ENCODE measurements at regions not wholly inside any gene's neighbourhood (a gene's known extent, or its start where the extent isn't known, plus 50 kb on each side); places are given as distances from the start of the nearest gene placed in this dataset.

DNA sequence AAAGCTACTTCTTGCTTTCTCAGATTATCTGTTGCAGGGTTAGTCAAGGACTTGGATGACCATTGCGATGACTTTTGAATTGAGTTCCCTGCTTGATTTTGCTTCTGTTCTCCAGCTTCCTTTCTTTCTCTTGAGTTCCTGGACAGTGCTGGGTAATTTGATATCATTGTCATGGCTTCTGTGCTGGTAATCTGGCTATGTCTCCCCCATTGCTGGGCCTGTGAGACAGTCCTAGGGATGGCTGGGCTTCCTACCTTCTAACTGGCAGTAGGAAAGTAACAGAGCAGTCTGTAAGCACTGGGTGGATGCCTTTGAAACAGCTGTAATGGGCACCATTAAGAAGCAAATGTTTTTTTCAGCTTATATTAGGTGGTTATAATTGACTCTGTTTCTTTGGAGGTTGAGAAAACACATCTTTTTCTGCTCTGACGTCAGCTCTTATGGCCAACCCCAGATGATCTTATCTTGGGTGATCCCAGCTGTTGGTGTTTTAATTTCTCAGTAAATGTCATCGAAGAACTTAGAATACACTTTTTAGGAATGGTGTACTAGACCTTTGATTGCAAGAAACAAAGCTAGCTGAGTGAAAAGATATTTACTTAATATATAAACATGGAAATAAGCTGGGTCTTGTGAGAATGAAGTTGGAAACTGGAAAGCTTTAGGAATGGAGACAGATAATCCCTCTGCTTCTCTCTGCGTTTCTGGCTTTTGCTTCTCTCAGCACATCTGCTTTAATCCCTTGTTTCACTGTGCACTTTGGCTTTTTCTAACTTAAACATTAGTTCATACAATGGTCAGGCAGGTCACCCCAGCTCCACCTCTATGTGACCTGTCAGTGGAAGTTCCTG is 195.0 kb upstream of the MAN1A1 start:
- no peak overlapping the region for H3K4me3 ChIP-seq
- intact Hi-C loops (cut with DNase I, micrococcal nuclease): no loop called here
- TF ChIP-seq, protein P1, sequence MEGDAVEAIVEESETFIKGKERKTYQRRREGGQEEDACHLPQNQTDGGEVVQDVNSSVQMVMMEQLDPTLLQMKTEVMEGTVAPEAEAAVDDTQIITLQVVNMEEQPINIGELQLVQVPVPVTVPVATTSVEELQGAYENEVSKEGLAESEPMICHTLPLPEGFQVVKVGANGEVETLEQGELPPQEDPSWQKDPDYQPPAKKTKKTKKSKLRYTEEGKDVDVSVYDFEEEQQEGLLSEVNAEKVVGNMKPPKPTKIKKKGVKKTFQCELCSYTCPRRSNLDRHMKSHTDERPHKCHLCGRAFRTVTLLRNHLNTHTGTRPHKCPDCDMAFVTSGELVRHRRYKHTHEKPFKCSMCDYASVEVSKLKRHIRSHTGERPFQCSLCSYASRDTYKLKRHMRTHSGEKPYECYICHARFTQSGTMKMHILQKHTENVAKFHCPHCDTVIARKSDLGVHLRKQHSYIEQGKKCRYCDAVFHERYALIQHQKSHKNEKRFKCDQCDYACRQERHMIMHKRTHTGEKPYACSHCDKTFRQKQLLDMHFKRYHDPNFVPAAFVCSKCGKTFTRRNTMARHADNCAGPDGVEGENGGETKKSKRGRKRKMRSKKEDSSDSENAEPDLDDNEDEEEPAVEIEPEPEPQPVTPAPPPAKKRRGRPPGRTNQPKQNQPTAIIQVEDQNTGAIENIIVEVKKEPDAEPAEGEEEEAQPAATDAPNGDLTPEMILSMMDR (IDR thresholded peaks at IDR 0.05): no peak
- ATAC-seq (no peak), DNase-seq (no peak)
- no peaks in the 10 kb centered on the region for H3K36me3 ChIP-seq (ENCODE audit: low read depth)
- no peaks in the 10 kb centered on the region for H3K4me1 ChIP-seq (ENCODE audit: low read depth)
- H3K9me3 ChIP-seq: no peaks in the 10 kb centered on the region

DNA sequence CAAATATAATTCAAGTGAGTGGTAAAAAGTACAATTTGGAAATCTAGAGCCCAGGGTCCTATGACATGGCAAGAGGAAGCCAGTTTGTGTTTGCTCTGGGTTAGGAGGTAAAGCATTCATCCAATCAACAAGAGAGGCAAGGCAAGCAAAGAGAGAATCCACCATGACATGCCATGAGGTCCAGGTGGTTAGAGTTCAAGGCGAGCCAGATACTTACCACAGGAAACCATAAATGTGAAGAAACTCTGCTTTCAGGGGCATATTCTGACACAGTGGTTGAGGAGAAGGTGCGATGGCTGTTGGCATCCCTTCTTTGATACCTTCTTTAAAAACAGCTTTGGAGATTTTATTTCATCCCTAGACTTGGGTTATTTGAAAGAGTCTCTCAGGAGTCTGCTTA is 193.8 kb upstream of the MAN1A1 start:
- H3K4me1 ChIP-seq (ENCODE audit: low read depth): no peaks in the 10 kb centered on the region
- DNase-seq (no peak), ATAC-seq (no peak)
- H3K9me3 ChIP-seq: no peaks in the 10 kb centered on the region
- intact Hi-C loops (cut with DNase I, micrococcal nuclease): no loop called here
- no peak overlapping the region for H3K4me3 ChIP-seq
- TF ChIP-seq, protein P1 (IDR thresholded peaks at IDR 0.05): no peak
- H3K36me3 ChIP-seq (ENCODE audit: low read depth): no peaks in the 10 kb centered on the region

DNA sequence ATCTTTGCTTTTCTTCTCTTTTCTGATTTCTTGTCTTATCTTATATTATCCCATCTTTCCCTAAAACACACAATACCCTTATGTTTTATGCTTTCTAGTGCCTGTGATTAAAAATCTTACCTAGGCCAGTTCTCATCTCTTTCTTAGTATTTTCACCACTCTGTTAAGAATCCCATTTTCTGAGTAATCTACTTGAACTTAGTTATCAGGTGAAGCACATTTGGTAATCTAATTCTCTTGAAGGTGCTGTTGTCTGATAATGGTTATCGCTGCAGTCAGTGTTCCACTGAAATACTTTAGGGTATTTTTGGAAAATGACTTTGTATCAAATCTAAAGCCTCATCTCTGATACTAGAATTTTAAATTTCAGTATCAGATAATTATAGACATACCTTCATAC is 192.5 kb upstream of the MAN1A1 start:
- DNase-seq (no peak), ATAC-seq (no peak)
- TF ChIP-seq, protein P1 (IDR thresholded peaks at IDR 0.05): no peak
- H3K36me3 ChIP-seq (ENCODE audit: low read depth): no peaks in the 10 kb centered on the region
- H3K9me3 ChIP-seq: no peaks in the 10 kb centered on the region
- intact Hi-C loops (cut with DNase I, micrococcal nuclease): no loop called here
- no peak overlapping the region for H3K4me3 ChIP-seq
- H3K4me1 ChIP-seq (ENCODE audit: low read depth): no peaks in the 10 kb centered on the region

DNA sequence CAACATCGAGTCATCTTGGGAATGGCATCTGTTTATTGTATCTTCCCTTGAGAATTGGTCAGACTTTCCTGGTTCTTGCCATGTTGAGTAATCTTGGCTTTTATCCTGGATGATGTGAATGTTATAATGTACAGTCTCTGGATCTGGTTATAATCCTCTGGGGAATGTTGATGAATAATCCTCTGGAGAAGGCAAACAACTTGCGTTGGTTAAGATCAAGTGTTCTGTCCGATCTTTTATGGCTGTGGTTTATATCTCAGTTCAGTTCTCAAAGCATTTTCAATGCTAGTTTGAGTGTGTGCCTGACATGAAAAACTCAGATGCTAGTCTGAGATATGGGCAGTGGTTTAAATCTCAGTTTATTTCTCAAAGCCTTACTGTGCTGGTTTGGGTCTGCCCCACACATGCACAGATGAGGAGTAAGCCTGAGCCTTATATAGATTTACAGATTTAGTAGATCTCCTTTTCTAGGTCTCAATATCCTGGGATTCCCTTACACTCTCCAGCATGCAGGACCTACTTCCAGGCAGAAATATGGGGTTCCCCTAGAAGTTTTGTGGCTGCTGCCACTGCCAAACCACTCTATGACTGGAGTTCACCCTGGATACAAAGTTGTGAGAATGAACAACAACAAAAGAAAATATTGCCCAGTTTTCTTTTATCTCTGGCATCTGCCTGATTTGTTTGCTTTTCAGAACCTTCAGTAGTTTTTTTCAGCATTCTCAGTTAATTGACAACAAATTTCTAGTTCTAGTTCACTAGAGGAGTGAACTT is 191.8 kb upstream of the MAN1A1 start:
- H3K4me3 ChIP-seq: no peak overlapping the region

DNA sequence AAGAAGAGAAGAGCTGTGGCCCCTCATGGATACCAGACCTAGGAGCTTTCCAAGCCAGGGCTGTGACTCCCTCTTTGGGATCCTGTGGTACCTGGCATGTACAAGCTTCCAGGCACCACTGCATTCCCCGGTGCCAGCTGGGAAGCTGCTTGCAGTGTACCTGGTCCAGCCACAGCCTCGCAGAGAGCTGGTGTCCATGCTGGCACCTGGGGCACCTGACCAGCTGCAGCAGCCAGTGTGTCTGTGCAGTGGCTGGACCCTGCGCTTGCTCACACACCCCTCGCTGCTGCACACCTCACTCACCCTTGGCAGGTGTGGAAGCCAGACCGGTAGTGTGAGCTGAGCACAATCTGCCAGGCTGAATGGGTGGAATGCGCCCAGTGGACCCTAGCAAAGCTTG is 190.9 kb upstream of the MAN1A1 start:
- intact Hi-C loops (cut with DNase I, micrococcal nuclease): no loop called here
- ATAC-seq: no peak

More for the DNA sequence above, 191.8 kb upstream of the MAN1A1 start:
- TF ChIP-seq, protein P1 (IDR thresholded peaks at IDR 0.05): no peak
- Histone ChIP-seq H3K9me3 (no peaks in the 10 kb centered on the region), H3K36me3 (ENCODE audit: low read depth) (no peaks in the 10 kb centered on the region), H3K4me1 (ENCODE audit: low read depth) (no peaks in the 10 kb centered on the region)
- DNase-seq (no peak), ATAC-seq (peak; percentile 86)
- intact Hi-C loops (cut with DNase I, micrococcal nuclease): no loop called here

More for the DNA sequence above, 190.9 kb upstream of the MAN1A1 start:
- H3K9me3 ChIP-seq: no peaks in the 10 kb centered on the region
- H3K36me3 ChIP-seq (ENCODE audit: low read depth): no peaks in the 10 kb centered on the region
- TF ChIP-seq, protein P1 (IDR thresholded peaks at IDR 0.05): no peak
- DNase-seq: peak in 1 of 3 donors; percentile 35
- no peak overlapping the region for H3K4me3 ChIP-seq
- H3K4me1 ChIP-seq (ENCODE audit: low read depth): no peaks in the 10 kb centered on the region
